Right atrium auricular region (tissue), 2 donors: ENCODE measurements at regions not wholly inside any gene's neighbourhood (a gene's known extent, or its start where the extent isn't known, plus 50 kb on each side); places are given as distances from the start of the nearest gene placed in this dataset.

Experiments used
- DNase-seq: peaks from one replicate; pipeline ENCODE4 v3.0.0-alpha.2; 2019; ENCODE audit warnings: low spot score
- H3K27ac ChIP-seq, 2 donors: fragments of 200-600 bp; sonication (generic); 1 replicate in 1 of 2; 2 replicates in 1 of 2; pipeline ENCODE4 v1.5.1; 2016 to 2019
- H3K27me3 ChIP-seq, 2 donors: fragments of 200-600 bp; sonication (generic); one replicate each; pipeline versions ENCODE4 v1.5.1 to v1.6.0; 2017 to 2019
- H3K36me3 ChIP-seq: fragments of 200-600 bp; sonication (generic); one replicate; pipeline ENCODE4 v1.5.1; 2016
- H3K4me1 ChIP-seq, 2 donors: fragments of 200-600 bp; sonication (generic); one replicate each; pipeline versions ENCODE4 v1.5.1 to v1.6.0; 2017 to 2019
- H3K4me3 ChIP-seq, 2 donors: fragments of 200-600 bp; sonication (generic); 1 replicate in 1 of 2; 2 replicates in 1 of 2; pipeline ENCODE4 v1.5.1; 2017 to 2019; ENCODE audit warnings: mild to moderate bottlenecking in 1 of 2, moderate library complexity in 1 of 2
- H3K9me3 ChIP-seq, 2 donors: fragments of 200-600 bp; sonication (generic); one replicate each; pipeline ENCODE4 v1.5.1; 2019
- TF ChIP-seq, protein P1 (sequence below), 2 donors: fragments of 200-600 bp; sonication (generic); IDR thresholded peaks; one replicate each; pipeline ENCODE4 v1.5.1; 2019; ENCODE audit warnings: antibody characterized with exemption in 2 of 2

DNA sequence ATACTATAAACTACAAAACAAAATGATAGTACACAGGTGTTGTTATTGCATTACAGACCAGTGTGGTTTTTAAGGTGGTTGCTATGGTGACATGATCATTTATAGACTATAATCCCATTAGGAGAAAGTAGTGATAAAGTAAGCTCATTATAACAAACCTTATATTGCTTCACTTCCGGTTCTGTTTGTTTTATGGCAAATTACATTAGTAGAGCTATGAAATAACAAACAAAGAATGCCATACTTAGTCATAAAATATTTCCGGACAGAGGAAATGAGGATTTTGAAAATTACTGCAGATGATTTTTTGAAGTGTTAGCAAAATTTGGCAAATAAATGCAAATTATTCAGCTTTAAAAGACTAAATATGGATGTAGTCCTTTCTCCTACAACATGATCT, 640.4 kb upstream of the ARPP21 start:
- no peaks in the 10 kb centered on the region for H3K36me3 ChIP-seq
- TF ChIP-seq, protein P1, sequence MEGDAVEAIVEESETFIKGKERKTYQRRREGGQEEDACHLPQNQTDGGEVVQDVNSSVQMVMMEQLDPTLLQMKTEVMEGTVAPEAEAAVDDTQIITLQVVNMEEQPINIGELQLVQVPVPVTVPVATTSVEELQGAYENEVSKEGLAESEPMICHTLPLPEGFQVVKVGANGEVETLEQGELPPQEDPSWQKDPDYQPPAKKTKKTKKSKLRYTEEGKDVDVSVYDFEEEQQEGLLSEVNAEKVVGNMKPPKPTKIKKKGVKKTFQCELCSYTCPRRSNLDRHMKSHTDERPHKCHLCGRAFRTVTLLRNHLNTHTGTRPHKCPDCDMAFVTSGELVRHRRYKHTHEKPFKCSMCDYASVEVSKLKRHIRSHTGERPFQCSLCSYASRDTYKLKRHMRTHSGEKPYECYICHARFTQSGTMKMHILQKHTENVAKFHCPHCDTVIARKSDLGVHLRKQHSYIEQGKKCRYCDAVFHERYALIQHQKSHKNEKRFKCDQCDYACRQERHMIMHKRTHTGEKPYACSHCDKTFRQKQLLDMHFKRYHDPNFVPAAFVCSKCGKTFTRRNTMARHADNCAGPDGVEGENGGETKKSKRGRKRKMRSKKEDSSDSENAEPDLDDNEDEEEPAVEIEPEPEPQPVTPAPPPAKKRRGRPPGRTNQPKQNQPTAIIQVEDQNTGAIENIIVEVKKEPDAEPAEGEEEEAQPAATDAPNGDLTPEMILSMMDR (IDR thresholded peaks at IDR 0.05): no peak
- DNase-seq: no peak
- no peaks in the 10 kb centered on the region for H3K4me1 ChIP-seq
- H3K27me3 ChIP-seq: no peaks in the 10 kb centered on the region
- no peak overlapping the region for H3K27ac ChIP-seq
- no peaks in the 10 kb centered on the region for H3K9me3 ChIP-seq
- no peak overlapping the region for H3K4me3 ChIP-seq

DNA sequence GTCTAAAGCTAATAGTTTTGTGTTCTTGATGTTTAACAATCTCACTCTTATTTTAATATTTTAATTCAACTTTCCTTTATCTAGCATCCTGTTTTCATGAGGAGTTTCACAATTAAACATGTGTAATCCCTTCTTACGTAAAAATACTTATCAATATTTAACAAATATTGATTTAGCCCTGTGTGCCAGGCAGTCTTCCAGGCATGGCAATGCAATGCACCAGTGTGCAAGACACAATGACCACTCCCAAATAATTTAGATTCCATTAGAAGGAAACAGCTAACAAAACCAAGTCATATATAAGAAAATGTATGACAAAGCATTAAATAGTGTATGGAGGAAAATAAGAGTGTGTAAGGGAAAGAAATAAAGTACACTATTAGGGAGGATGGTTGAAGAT, 627.1 kb upstream of the ARPP21 start:
- Histone ChIP-seq H3K27ac (no peak overlapping the region), H3K9me3 (peaks cover 0 to 4% of the 10 kb centered on the region in 2 donors), H3K36me3 (no peaks in the 10 kb centered on the region), H3K4me3 (no peak overlapping the region), H3K27me3 (no peaks in the 10 kb centered on the region), H3K4me1 (no peaks in the 10 kb centered on the region)
- TF ChIP-seq, protein P1 (IDR thresholded peaks at IDR 0.05): no peak
- no peak for DNase-seq

DNA sequence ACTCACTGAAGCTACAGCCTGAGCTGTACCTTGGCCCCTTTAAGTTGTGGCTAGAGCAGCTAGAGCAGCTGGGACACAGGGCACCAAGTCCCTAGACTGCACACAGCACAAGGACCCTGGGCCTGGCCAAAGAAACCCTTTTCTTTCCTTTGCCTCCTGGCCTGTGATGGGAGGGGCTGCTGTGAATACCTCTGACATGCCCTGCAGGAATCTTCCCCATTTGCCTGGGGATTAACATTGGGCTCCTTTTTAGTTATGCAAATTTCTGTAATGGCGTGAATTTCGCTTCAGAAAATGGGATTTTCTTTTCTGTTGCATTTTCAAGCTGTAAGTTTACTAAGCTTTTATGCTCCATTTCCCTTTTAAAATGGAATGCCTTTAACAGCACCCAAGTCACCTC, 611.2 kb upstream of the ARPP21 start:
- TF ChIP-seq, protein P1 (IDR thresholded peaks at IDR 0.05): no peak
- Histone ChIP-seq H3K4me3 (no peak overlapping the region), H3K27ac (no peak overlapping the region), H3K27me3 (no peaks in the 10 kb centered on the region), H3K4me1 (no peaks in the 10 kb centered on the region), H3K9me3 (peaks cover 0 to 9% of the 10 kb centered on the region in 2 donors), H3K36me3 (no peaks in the 10 kb centered on the region)
- no peak for DNase-seq

DNA sequence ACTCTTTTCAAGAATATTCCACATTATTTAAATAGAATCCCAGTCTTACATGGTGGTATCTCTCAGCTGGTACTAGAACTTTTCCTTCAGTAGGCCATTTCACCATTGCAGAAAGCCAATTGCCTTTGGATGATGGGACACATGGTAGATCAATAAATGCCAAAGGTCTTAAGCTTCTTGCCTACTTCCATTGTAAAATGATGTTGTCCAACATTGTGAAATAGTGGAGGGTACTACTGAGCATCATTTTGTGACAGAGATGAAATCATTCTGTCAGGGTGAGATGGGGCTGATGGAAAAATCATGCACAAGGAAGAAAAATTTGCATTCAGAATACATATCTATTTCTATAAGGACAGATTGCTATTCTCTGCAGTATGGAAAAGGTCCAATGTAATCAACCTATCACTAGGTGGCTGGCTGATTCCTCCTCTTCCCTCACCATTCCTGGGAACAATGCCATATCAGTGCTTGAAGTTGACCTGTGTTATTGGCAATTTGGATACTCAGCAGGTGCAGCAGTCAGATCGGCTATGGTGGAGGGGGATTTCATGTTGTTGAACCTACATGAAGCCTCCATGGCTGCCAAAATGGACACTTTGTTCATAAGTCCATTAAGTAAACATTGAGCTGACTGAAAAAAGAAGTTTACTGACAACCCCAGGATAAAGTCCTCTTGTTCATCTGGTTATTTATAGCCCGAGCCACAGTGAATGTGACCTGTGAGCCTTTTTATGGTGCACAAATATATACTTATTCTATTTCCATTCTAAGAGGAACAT, 596.9 kb upstream of the ARPP21 start:
- Histone ChIP-seq H3K36me3 (no peaks in the 10 kb centered on the region), H3K27ac (no peak overlapping the region), H3K4me3 (no peak overlapping the region), H3K27me3 (no peaks in the 10 kb centered on the region), H3K9me3 (no peaks in the 10 kb centered on the region), H3K4me1 (no peaks in the 10 kb centered on the region)
- no peak for DNase-seq
- TF ChIP-seq, protein P1 (IDR thresholded peaks at IDR 0.05): no peak

DNA sequence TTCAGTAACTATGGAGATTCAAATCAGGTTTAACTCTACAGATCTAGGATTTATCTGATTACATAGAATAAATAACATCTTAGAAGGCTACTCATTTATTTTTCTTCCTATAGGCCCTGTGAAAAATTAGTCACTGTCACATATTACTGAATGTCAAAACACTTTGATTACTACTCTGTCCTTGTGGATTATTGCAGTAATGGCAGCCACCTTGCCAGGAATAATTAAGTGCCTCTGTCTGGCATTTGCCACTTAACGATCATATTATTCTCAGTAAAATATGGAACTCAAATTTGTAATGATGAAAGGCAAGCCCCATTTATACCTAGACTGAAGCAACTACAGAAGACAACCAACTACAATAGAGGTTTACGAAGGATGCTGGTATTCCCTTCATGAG, 596.3 kb upstream of the ARPP21 start:
- H3K27ac ChIP-seq: no peak overlapping the region
- no peaks in the 10 kb centered on the region for H3K36me3 ChIP-seq
- no peaks in the 10 kb centered on the region for H3K4me1 ChIP-seq
- no peaks in the 10 kb centered on the region for H3K27me3 ChIP-seq
- no peaks in the 10 kb centered on the region for H3K9me3 ChIP-seq
- no peak for DNase-seq
- no peak overlapping the region for H3K4me3 ChIP-seq
- TF ChIP-seq, protein P1 (IDR thresholded peaks at IDR 0.05): no peak

DNA sequence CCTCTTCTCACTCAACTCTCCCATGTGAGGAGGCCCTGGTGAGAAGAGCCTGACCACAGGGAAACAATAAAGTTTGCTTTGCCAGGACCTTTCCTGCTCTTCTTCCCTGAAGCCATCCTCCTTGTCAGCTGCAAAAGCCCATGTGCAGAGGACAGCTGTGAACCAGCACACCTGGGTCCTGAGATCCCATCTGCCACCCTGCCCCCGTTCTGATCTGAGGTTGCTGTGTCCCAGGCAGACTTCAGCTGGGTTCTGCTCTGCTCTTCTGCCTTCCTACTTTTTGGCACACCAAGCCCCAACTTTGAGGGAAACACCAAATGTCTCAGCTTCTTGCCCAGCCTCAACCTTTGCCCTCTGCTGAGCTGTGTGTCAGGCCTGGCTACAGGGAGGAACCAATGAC, 595.1 kb upstream of the ARPP21 start:
- Histone ChIP-seq H3K36me3 (no peaks in the 10 kb centered on the region), H3K4me1 (no peaks in the 10 kb centered on the region), H3K27ac (no peak overlapping the region), H3K9me3 (no peaks in the 10 kb centered on the region), H3K27me3 (no peaks in the 10 kb centered on the region), H3K4me3 (no peak overlapping the region)
- TF ChIP-seq, protein P1 (IDR thresholded peaks at IDR 0.05): no peak
- no peak for DNase-seq
